GM23338 (cell line): ENCODE measurements at regions not wholly inside any gene's neighbourhood (a gene's known extent, or its start where the extent isn't known, plus 50 kb on each side); places are given as distances from the start of the nearest gene placed in this dataset.

Experiments used
- ATAC-seq: fragments of 200-7000 bp; cut with Tn5 transposase; 3 replicates; pipeline ENCODE4 v1.9.1; 2020
- DNase-seq: peaks from one replicate; pipeline ENCODE4 v3.0.0-alpha.2; 2015; ENCODE audit warnings: low spot score
- H2AFZ ChIP-seq: fragments of 200-600 bp; sonication (generic); 2 replicates; pipeline ENCODE4 v1.8.0; 2016; ENCODE audit warnings: antibody characterized with exemption, mild to moderate bottlenecking, moderate library complexity
- H3F3A ChIP-seq: fragments of 200-600 bp; sonication (generic); replicated peaks from 2 replicates; pipeline ENCODE4 v1.8.0; 2017; ENCODE audit warnings: antibody characterized with exemption, mixed run types, low read depth
- H3K27ac ChIP-seq: fragments of 200-600 bp; sonication (generic); 2 replicates; pipeline ENCODE4 v1.6.1; 2016; ENCODE audit warnings: low read depth
- H3K27me3 ChIP-seq: fragments of 200-600 bp; sonication (generic); 2 replicates; pipeline ENCODE4 v1.8.0; 2016; ENCODE audit warnings: mild to moderate bottlenecking, mixed run types, moderate library complexity; ENCODE audit not compliant: insufficient read depth
- H3K36me3 ChIP-seq: fragments of 200-600 bp; sonication (generic); 2 replicates; pipeline ENCODE4 v1.8.0; 2016; ENCODE audit warnings: mild to moderate bottlenecking; ENCODE audit not compliant: insufficient read depth
- H3K4me1 ChIP-seq: fragments of 200-600 bp; sonication (generic); 2 replicates; pipeline ENCODE4 v1.8.0; 2016; ENCODE audit warnings: mild to moderate bottlenecking, moderate library complexity; ENCODE audit not compliant: insufficient read depth
- H3K4me2 ChIP-seq: fragments of 200-600 bp; sonication (generic); 2 replicates; pipeline ENCODE4 v1.7.1; 2017; ENCODE audit warnings: mixed run types
- H3K4me3 ChIP-seq: fragments of 200-600 bp; sonication (generic); 2 replicates; pipeline ENCODE4 v1.6.1; 2016; ENCODE audit warnings: mixed run types
- H3K79me2 ChIP-seq: fragments of 200-600 bp; sonication (generic); replicated peaks from 2 replicates; pipeline ENCODE4 v1.8.0; 2017; ENCODE audit warnings: mild to moderate bottlenecking; ENCODE audit not compliant: insufficient read depth
- H3K9me2 ChIP-seq: fragments of 200-600 bp; sonication (generic); 2 replicates; pipeline ENCODE4 v1.8.0; 2017; ENCODE audit not compliant: insufficient read depth
- H4K20me1 ChIP-seq: fragments of 200-600 bp; sonication (generic); replicated peaks from 2 replicates; pipeline ENCODE4 v1.8.0; 2017; ENCODE audit warnings: mild to moderate bottlenecking; ENCODE audit not compliant: insufficient read depth
- H3K27ac Mint-ChIP-seq: 2 replicates; pipeline ENCODE4 v1.8.0; 2020; ENCODE audit warnings: inconsistent platforms, mild to moderate bottlenecking, moderate library complexity, mixed read lengths
- H3K27me3 Mint-ChIP-seq: 3 replicates; pipeline ENCODE4 v1.8.0; 2022; ENCODE audit warnings: low read depth, mild to moderate bottlenecking, moderate library complexity, mixed read lengths, inconsistent platforms; ENCODE audit not compliant: insufficient read depth, poor library complexity
- H3K36me3 Mint-ChIP-seq: 3 replicates; pipeline ENCODE4 v1.8.0; 2021; ENCODE audit warnings: low read depth, mild to moderate bottlenecking, inconsistent platforms, moderate library complexity, mixed read lengths
- H3K4me1 Mint-ChIP-seq: 3 replicates; pipeline ENCODE4 v1.8.0; 2020; ENCODE audit warnings: mild to moderate bottlenecking, inconsistent platforms, mixed read lengths
- H3K4me3 Mint-ChIP-seq: 3 replicates; pipeline ENCODE4 v1.8.0; 2021; ENCODE audit warnings: moderate library complexity, mild to moderate bottlenecking, inconsistent platforms, mixed read lengths
- H3K9me3 Mint-ChIP-seq: 3 replicates; pipeline ENCODE4 v1.8.0; 2020; ENCODE audit warnings: moderate library complexity, mild to moderate bottlenecking, inconsistent platforms, mixed read lengths
- CREB1 ChIP-seq: fragments of 250-450 bp; sonication (Bioruptor Pico); IDR thresholded peaks from 2 replicates; pipeline ENCODE4 v1.5.0; 2020; ENCODE audit warnings: low read depth, mild to moderate bottlenecking, moderate library complexity
- CTCF ChIP-seq, 2 experiments: fragments of 200-600 bp in 1 of 2; sonication (generic) in 1 of 2; conservative IDR thresholded peaks; 2 replicates each; pipeline versions ENCODE4 v1.5.1 to v1.6.1; 2016 to 2017; ENCODE audit warnings: antibody characterized with exemption in 2 of 2, low read depth in 2 of 2, mild to moderate bottlenecking in 2 of 2, moderate library complexity in 1 of 2
- EZH2 ChIP-seq: fragments of 200-600 bp; sonication (generic); IDR thresholded peaks from one replicate; pipeline ENCODE4 v1.8.0; 2017; ENCODE audit warnings: antibody characterized with exemption, mild to moderate bottlenecking, low read depth; ENCODE audit not compliant: unreplicated experiment
- EZH2phosphoT487 ChIP-seq: fragments of 200-600 bp; sonication (generic); IDR thresholded peaks from one replicate; pipeline ENCODE4 v1.8.1; 2018; ENCODE audit warnings: antibody characterized with exemption; ENCODE audit not compliant: unreplicated experiment
- REST ChIP-seq: IDR thresholded peaks from one replicate; pipeline ENCODE4 v1.6.1; 2018; ENCODE audit warnings: antibody characterized with exemption; ENCODE audit not compliant: unreplicated experiment

- 0 out of 2 replicates have a peak, but pooled peaks cover 4% of the 10 kb centered on the region for H3K9me2 ChIP-seq
- TF ChIP-seq CTCF (conservative IDR thresholded peaks at IDR 0.05; ENCODE audit: low read depth in 2 of 2) (no peak), REST (no peak), EZH2phosphoT487 (no peak)
- H3K27me3 ChIP-seq: no peaks in the 10 kb centered on the region
- no peak for DNase-seq
- ATAC-seq: no peak
- H3K4me1 ChIP-seq: no peaks in the 10 kb centered on the region
- H2AFZ ChIP-seq: no peak overlapping the region
- no peaks in the 10 kb centered on the region for H4K20me1 ChIP-seq
- H3K4me3 ChIP-seq: no peak overlapping the region
- no peaks in the 10 kb centered on the region for H3F3A ChIP-seq
- Mint-ChIP-seq H3K27me3 (no peaks in the 10 kb centered on the region), H3K4me1 (no peaks in the 10 kb centered on the region), H3K27ac (no peak overlapping the region), H3K4me3 (no peak overlapping the region), H3K36me3 (no peaks in the 10 kb centered on the region), H3K9me3 (no peaks in the 10 kb centered on the region)
- no peak overlapping the region for H3K27ac ChIP-seq
- H3K36me3 ChIP-seq: no peaks in the 10 kb centered on the region
- H3K79me2 ChIP-seq: no peaks in the 10 kb centered on the region
- no peak overlapping the region for H3K4me2 ChIP-seq
These were observed 103.4 kb upstream of the CDK6 start for GRCh38 chr7:92939666-92940360.

GRCh38 chr7:92934096-92934495 lies 97.7 kb upstream of the CDK6 start:
- ATAC-seq: no peak
- Histone ChIP-seq H2AFZ (no peak overlapping the region), H3F3A (no peaks in the 10 kb centered on the region), H4K20me1 (no peaks in the 10 kb centered on the region), H3K79me2 (no peaks in the 10 kb centered on the region), H3K4me2 (no peak overlapping the region), H3K36me3 (no peaks in the 10 kb centered on the region), H3K4me1 (no peaks in the 10 kb centered on the region), H3K9me2 (no peaks in the 10 kb centered on the region), H3K27me3 (no peaks in the 10 kb centered on the region), H3K4me3 (no peak overlapping the region), H3K27ac (no peak overlapping the region)
- no peak for DNase-seq
- Mint-ChIP-seq H3K36me3 (no peaks in the 10 kb centered on the region), H3K4me3 (no peak overlapping the region), H3K27ac (no peak overlapping the region), H3K4me1 (no peaks in the 10 kb centered on the region), H3K9me3 (no peaks in the 10 kb centered on the region), H3K27me3 (no peaks in the 10 kb centered on the region)
- TF ChIP-seq EZH2: no peak
- TF ChIP-seq CREB1: no peak
